Breast epithelium (tissue), 4 donors: ENCODE measurements at regions not wholly inside any gene's neighbourhood (a gene's known extent, or its start where the extent isn't known, plus 50 kb on each side); places are given as distances from the start of the nearest gene placed in this dataset.
"Not testable (repeated sequence)": the region's sequence is repeated elsewhere in the genome, so short reads cannot be mapped to it uniquely, and the experiment has no call there.

Experiments
- DNase-seq, 2 donors: peaks; one replicate each; pipeline ENCODE4 v3.0.0-alpha.2; 2019; ENCODE audit warnings: low spot score in 2 of 2
- H3K27ac ChIP-seq, 2 donors: fragments of 200-600 bp; sonication (generic) in 1 of 2; one replicate each; pipeline ENCODE4 v1.5.1; 2016 to 2019; ENCODE audit warnings: mild to moderate bottlenecking in 1 of 2
- H3K27me3 ChIP-seq, 2 donors: fragments of 200-600 bp; sonication (generic) in 1 of 2; one replicate each; pipeline versions ENCODE4 v1.5.1 to v1.6.0; 2017 to 2019; ENCODE audit warnings: control low read depth in 1 of 2, mild to moderate bottlenecking in 1 of 2
- H3K36me3 ChIP-seq: fragments of 200-600 bp; one replicate; pipeline ENCODE4 v1.5.1; 2019
- H3K4me1 ChIP-seq, 2 donors: fragments of 200-600 bp; sonication (generic); one replicate each; pipeline ENCODE4 v1.5.1; 2016 to 2019; ENCODE audit warnings: control low read depth in 1 of 2
- H3K4me3 ChIP-seq, 3 donors: fragments of 200-600 bp; sonication (generic); 1 replicate in 2 of 3; 2 replicates in 1 of 3; pipeline ENCODE4 v1.5.1; 2016 to 2019; ENCODE audit warnings: mild to moderate bottlenecking in 3 of 3, moderate library complexity in 2 of 3
- H3K9me3 ChIP-seq, 2 donors: fragments of 200-600 bp; sonication (generic) in 1 of 2; one replicate each; pipeline ENCODE4 v1.5.1; 2016 to 2019; ENCODE audit warnings: control low read depth in 1 of 2
- POLR2A ChIP-seq: fragments of 450-650 bp; IDR thresholded peaks from one replicate; pipeline ENCODE4 v1.6.1; 2016; ENCODE audit warnings: antibody characterized with exemption, mild to moderate bottlenecking, moderate library complexity
- POLR2AphosphoS5 ChIP-seq, 3 donors: sonication (generic); formaldehyde crosslinking; IDR thresholded peaks; one replicate each; pipeline ENCODE4 v1.6.1; 2017; ENCODE audit warnings: antibody characterized with exemption in 3 of 3
- intact Hi-C: fragments of 100-400 bp; cut with DNase I; formaldehyde crosslinking; loops from one replicate; pipeline ENCODE4 v1.15.1; 2023; ENCODE audit warnings: low total_unique reads
- TF ChIP-seq, protein P1 (sequence below), 3 donors: fragments of 450-650 bp; IDR thresholded peaks; one replicate each; pipeline ENCODE4 v1.5.1; 2016 to 2017; ENCODE audit warnings: antibody characterized with exemption in 3 of 3, mild to moderate bottlenecking in 3 of 3, moderate library complexity in 3 of 3

DNA sequence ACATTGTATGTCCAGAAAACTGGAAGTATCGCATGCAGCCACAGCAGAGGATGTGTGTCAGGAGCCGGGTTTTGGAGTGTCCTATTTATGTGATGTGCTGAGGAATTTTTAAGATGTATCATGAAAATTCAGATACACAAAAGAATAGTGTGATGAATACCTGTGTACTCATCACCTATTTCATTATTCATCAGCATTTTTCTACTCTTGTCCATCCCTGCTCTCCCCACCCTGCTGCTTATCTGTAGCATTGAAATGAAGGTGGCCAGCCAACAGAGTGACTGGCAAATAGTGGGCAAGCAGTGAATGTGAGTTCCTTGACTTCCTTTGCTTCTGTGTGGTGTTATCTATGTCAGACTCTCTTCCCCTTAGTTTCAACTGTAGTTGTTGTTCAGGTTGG is 108.7 kb upstream of the NUTM2F start:
- DNase-seq, H3K4me1 ChIP-seq, H3K27me3 ChIP-seq, H3K9me3 ChIP-seq, H3K36me3 ChIP-seq, intact Hi-C loops, H3K4me3 ChIP-seq, H3K27ac ChIP-seq: not testable (repeated sequence)

DNA sequence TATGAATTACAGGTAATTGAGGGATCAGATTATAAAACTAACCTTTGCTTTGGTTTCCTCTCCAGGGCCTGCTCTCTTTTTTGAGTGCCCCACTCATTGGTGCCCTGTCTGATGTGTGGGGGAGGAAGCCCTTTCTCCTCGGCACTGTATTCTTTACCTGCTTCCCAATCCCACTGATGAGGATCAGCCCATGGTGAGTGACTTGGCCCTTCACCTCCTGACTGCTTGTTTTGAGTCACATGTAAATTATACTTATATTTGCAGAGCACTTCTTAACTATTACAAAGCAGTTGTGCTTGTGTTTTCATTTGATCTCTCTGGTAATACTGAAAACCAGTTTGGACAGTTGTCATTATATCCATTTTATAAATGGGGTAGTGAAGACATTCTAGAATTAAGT is 109.9 kb upstream of the NUTM2F start:
- DNase-seq, H3K36me3 ChIP-seq, H3K4me3 ChIP-seq, intact Hi-C loops, H3K4me1 ChIP-seq, H3K27ac ChIP-seq, H3K27me3 ChIP-seq, H3K9me3 ChIP-seq: not testable (repeated sequence)

DNA sequence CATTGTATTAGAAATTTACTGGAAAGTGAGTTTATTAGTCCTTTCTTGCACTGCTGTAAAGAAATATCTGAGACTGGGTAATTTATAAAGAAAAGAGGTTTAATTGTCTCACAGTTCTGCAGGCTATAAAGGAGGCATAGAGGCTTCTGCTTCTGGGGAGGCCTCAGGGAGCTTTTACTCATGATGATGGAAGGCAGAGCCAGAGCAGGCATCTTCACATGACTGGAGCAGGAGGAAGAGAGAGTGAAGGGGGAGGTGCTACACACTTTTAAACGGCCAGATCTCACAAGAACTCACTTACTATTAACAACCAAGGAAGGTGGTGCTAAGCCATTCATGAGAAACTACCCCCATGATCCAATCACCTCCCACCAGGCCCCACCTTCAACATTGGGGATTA is 112.7 kb upstream of the NUTM2F start:
- DNase-seq, H3K4me1 ChIP-seq, intact Hi-C loops, H3K36me3 ChIP-seq, H3K27ac ChIP-seq, H3K9me3 ChIP-seq, H3K27me3 ChIP-seq, H3K4me3 ChIP-seq: not testable (repeated sequence)

GRCh38 chr9:94441796-94442195 is 113.1 kb upstream of the PCAT7 start:
- intact Hi-C loops = no loop called here
- Histone ChIP-seq H3K4me1 (no peaks in the 10 kb centered on the region), H3K9me3 (no peaks in the 10 kb centered on the region), H3K27me3 (no peaks in the 10 kb centered on the region), H3K36me3 (peaks cover 6% of the 10 kb centered on the region), H3K4me3 (no peak overlapping the region), H3K27ac (no peak overlapping the region)
- no peak for DNase-seq
- TF ChIP-seq, protein P1, sequence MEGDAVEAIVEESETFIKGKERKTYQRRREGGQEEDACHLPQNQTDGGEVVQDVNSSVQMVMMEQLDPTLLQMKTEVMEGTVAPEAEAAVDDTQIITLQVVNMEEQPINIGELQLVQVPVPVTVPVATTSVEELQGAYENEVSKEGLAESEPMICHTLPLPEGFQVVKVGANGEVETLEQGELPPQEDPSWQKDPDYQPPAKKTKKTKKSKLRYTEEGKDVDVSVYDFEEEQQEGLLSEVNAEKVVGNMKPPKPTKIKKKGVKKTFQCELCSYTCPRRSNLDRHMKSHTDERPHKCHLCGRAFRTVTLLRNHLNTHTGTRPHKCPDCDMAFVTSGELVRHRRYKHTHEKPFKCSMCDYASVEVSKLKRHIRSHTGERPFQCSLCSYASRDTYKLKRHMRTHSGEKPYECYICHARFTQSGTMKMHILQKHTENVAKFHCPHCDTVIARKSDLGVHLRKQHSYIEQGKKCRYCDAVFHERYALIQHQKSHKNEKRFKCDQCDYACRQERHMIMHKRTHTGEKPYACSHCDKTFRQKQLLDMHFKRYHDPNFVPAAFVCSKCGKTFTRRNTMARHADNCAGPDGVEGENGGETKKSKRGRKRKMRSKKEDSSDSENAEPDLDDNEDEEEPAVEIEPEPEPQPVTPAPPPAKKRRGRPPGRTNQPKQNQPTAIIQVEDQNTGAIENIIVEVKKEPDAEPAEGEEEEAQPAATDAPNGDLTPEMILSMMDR (IDR thresholded peaks at IDR 0.05) = no peak
- TF ChIP-seq POLR2A = no peak
- TF ChIP-seq POLR2AphosphoS5 (IDR thresholded peaks at IDR 0.05) = no peak

DNA sequence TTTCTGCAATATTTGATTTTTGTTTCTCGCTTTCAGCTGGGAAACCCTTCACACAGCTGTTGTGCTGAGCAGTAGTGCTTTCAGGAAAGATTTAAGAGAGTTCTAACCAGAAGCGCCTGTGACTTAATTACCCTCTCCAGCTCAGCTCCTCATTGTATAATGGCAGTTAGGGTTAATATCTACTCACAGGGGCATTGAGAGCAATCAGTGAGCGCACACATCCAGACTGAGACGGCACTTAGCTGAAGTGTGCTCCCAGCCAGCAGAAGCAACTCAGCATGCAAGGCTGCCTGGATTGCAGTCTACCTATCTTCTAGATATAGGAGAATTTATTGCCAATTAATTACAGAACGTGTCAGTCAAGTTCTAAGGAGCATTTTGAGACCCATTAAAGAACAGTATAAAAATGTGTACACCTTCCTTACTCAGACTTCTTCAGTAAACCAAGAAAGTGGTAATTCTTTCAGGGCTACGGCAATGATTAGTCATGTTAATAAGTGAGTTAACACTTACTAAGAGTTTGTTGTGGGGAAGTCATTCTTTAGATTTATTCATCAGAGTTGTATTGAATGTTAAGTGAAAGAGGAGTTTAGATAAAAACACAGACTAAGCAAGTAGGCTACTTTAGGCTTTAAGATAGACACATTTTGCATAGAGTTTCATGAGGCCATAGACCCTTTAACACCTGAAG is 111.7 kb upstream of the PCAT7 start:
- no peak for DNase-seq
- H3K36me3 ChIP-seq = peaks cover 6% of the 10 kb centered on the region
- TF ChIP-seq POLR2AphosphoS5 (IDR thresholded peaks at IDR 0.05) (no peak), POLR2A (no peak)
- TF ChIP-seq, protein P1 (IDR thresholded peaks at IDR 0.05) = no peak
- H3K27me3 ChIP-seq = no peaks in the 10 kb centered on the region
- no peaks in the 10 kb centered on the region for H3K9me3 ChIP-seq
- intact Hi-C loops = no loop called here
- no peaks in the 10 kb centered on the region for H3K4me1 ChIP-seq
- no peak overlapping the region for H3K4me3 ChIP-seq
- H3K27ac ChIP-seq = no peak overlapping the region

DNA sequence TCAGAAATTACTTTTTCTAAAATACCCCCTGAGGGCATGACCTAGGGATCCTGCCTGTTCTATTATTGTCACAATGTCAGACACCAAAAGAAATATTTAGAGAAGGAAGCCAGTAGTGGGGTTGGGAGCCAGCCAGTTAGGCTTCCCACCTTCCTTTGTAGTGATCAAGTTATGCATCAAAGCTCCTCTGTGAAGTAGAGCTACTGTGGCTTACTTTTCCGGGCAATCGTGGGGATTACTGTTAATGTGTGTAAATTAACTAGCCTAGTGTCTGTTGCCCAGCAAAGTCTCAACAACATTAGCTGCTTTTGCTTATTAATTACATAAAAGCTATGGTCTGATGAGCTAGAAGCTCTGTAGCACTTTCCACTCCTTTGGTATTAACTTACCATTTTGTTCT is 109.0 kb upstream of the PCAT7 start:
- H3K4me1 ChIP-seq = no peaks in the 10 kb centered on the region
- no peaks in the 10 kb centered on the region for H3K27me3 ChIP-seq
- intact Hi-C loops = no loop called here
- no peak for DNase-seq
- H3K36me3 ChIP-seq = no peaks in the 10 kb centered on the region
- H3K27ac ChIP-seq = no peak overlapping the region
- no peak overlapping the region for H3K4me3 ChIP-seq
- TF ChIP-seq POLR2A = no peak
- no peak for TF ChIP-seq POLR2AphosphoS5 (IDR thresholded peaks at IDR 0.05)
- TF ChIP-seq, protein P1 (IDR thresholded peaks at IDR 0.05) = no peak
- no peaks in the 10 kb centered on the region for H3K9me3 ChIP-seq

DNA sequence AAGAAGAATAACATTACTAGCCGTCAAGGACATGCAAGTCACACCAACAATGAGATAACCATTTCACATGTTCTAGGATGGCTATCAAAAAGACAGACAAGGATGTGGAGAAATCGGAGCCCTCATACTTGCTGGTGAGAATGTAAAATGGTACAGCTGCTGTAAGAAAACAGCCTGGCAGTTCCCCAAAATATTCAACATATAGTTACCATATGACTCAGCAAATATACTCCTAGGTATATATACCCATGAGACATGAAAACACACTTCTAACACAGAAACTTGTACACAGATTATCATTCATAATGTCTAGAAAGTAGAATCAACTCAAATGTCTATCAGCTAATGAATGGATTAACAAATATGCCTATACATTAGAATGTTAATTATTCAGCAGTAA is 105.4 kb upstream of the PCAT7 start:
- Histone ChIP-seq H3K9me3 (no peaks in the 10 kb centered on the region), H3K4me1 (no peaks in the 10 kb centered on the region), H3K27ac (no peak overlapping the region), H3K4me3 (no peak overlapping the region), H3K36me3 (no peaks in the 10 kb centered on the region), H3K27me3 (no peaks in the 10 kb centered on the region)
- DNase-seq = no peak
- intact Hi-C loops = no loop called here
- TF ChIP-seq, protein P1 (IDR thresholded peaks at IDR 0.05) = no peak
- TF ChIP-seq POLR2AphosphoS5 (IDR thresholded peaks at IDR 0.05) (no peak), POLR2A (no peak)
